ENCODE measurements at regions not wholly inside any gene's neighbourhood (a gene's known extent, or its start where the extent isn't known, plus 50 kb on each side); places are given as distances from the start of the nearest gene placed in this dataset.
"Not testable (repeated sequence)": the region's sequence is repeated elsewhere in the genome, so short reads cannot be mapped to it uniquely, and the experiment has no call there.

DNA sequence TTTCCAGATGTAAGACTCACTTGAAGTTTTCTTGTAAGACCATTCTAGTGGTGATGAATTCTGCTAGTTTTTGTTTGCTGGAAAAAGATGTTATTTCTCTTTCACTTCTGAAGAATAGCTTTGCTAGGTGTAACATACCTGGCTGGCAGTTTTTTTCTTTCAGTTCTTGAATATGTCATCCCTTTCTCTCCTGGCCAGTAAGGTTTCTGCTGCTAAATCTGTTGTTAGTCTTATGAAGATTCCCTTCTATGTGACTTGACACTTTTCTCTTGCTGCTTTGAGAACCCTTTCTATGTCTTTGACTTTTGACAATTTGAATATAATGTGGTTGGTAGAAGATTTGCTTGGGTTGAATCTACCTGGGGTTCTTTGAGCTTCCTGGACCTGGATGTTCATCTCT is 314.7 kb upstream of the NOX3 start:
- DNase-seq (ENCODE audit: low spot score): no peak

DNA sequence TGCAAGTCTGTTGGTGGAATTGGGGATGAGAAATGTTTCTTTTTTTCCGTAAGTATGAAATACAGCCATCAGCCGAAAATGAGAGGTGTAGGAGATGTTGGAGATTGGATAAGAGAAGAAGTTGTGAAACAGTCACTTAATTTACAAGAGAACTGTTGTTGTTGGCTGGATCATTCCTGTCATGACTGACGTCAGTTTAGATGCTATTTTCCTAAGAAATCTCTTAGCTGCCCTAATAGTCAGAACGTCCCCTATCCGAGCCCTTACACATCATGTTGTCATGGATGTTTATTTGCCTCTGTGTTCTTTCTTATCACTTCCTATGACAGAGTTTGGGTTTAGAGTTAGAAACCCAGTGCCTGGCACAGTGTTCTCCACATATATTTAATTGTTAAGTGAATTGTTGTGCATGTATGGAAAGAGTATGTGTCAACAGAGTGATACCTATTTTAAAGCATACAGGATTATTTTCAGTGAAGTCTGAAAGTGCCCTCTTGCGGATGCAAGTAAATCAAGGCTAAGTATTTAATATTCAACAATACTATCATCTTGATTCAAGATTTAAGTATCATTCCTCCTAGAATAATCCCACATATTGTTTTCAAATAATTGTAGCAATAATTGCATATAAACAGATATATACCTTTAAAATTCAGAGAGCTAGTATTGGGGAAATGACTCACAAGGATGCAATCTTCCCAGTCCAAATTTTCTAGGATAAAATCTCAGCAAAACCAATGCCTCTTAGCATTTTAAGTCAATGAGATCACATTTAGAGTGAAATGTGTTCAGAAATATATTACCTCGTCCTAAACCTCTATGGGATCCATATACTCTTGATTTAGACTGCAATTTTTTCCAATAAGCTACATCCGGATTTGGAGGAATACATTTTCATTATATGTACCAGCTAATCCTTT is 309.9 kb upstream of the NOX3 start:
- no peak for DNase-seq (ENCODE audit: low spot score)

DNA sequence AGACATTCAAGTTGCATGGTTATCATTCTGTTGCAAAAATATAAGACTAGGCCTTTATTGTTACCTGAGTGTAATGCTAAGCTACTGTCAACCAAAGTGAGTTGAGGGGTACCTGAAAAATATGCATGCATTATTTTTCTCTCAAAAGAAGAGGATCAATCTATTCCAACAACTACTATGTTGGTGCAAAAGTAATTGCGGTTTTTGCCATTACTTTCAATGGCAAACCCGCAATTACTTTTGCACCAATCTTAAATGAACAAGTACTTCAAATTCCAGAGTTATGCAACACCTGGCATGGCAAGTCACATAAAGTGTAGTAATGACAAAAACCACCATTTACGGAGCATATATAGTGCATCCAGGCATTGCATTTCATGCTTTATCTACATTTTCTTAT is 307.0 kb upstream of the NOX3 start:
- no peak for DNase-seq (ENCODE audit: low spot score)

DNA sequence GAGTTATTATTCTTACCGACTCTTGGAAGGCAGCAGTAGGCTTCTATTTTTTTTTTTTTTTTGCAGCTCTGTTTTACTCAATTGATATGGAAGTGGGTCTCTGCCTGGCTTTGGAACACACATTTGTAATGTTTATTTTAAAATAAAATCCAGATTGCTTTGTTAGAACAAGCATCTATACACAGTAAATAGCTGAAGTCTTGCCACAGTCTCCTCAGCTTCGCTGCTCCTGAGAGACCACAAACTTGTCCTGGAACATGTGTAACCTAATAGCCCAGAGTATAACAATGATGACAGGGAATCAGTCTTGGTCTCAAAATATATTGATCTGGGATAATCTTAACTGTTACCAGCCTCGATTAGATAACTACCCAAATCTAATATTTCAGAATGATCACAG is 299.8 kb upstream of the NOX3 start:
- no peak for DNase-seq (ENCODE audit: low spot score)

DNA sequence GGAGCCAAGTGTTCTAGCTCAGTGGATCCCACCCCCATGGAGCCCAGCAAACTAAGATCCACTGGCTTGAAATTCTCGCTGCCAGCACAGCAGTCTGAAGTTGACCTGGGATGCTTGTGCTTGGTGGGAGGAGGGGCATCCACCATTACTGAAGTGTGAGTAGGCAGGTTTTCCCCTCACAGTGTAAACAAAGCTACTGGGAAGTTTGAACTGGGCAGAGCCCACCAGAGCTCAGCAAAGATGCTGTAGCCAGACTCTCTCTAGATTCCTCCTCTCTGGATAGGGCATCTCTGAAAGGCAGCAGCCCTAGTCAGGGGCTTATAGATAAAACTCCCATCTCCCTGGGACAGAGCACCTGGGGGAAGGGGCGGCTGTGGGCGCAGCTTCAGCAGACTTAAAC is 293.1 kb upstream of the NOX3 start:
- DNase-seq (ENCODE audit: low spot score): not testable (repeated sequence)

DNA sequence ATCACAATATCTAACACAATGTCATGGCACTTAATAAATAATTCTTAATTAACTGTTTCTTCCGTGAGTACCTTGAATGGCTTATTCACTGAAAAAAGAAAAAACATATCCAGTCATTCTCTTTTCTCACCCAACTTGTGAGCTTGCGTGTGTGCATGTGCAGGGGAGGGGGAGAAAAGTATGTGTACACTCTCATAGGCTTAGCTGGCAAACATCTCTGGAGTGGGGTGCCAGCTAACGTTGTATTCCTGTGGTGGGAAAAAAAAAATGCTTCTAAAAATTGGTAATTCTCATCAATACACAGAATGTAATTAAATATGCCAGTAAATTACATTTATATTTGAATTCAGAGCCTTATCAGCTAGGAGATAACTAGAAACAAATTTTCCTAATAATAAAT is 291.9 kb upstream of the NOX3 start:
- DNase-seq (ENCODE audit: low spot score): no peak

DNA sequence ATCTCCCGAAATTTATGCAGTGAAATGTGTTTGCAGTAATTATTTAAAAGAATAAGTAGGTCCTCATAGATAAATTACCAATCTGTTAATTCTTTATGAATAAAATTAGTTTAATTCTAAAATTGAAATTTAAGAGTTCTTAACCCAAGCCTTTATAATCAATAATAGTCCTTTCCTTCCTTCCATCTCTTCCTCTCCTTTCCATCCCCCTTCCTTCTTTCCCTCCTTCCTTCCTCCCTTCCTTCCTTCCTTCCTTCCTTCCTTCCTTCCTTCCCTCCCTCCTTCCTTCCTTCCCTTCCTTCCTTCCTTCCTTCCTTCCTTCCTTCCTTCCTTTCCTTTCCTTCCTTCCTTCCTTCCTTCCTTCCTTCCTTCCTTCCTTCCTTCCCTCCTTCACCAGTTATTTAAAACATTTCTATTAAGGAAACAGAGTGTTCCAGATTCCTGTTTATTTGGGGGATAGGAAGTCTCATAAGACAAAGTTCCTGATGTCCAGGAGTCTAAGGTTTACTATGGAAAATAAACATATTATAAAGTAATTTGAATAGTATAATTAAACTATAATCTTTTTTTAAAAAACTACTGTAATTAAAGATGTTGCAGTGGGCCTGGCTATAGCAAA is 285.3 kb upstream of the NOX3 start:
- no peak for DNase-seq (ENCODE audit: low spot score)

DNA sequence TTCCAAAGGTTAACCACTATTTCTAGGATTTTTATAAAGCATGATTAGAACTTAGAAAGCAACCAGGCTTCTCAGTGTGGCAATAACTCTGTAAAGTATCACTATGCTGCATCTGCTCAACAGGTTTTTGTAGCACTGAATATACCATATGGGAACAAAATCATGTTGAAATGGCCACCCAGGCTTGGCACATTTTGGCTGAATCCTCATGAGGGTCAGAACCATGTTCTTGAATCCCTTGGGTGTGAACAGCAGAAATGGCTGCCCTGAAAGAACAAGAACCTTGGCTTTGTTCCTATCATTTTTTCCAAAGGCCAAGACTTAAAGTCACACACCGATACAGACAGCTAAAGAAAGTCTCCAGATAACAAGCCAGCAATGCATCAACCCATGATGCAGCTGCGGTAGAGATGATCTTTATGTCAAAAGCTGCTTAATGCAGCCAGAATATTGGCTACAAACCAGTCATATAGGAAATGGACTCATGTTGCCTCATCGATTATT is 283.0 kb upstream of the NOX3 start:
- no peak for DNase-seq (ENCODE audit: low spot score)

DNA sequence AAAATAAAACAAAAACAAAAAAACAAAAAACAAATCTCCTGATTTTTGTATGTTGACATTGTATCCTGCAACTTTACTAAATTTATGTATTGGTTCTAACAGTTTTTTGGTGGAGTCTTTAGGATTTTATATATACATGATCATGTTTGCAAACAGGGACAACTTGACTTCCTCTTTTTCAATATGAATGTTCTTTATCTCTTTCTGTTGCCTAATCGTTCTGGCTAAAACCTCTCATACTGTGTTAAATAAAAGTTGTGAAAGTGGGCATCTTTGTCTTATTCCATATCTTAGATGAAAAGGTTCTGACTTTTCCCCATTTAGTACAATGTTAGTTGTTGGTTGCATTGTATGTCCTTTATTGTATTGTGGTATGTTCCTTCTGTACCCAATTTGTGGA is 261.7 kb upstream of the NOX3 start:
- no peak for DNase-seq (ENCODE audit: low spot score)

DNA sequence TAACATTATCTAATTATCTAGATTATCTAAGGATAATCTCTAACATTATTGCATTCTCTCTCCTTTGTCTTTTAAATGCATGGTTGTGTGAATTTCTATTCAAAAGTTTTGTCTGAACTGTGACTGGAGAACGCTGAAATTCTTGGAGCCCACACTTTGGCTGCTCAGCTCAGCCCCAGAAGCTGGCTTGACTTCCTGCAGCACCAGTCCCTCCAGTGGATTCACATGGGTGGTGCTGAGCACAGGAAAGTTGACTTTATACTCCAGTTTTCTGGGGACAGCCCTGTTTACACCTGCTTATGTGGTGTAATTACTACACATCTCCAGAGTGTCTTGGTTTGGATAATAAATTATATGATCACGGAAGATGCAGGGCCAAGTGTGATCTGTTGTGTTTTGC is 255.1 kb upstream of the NOX3 start:
- DNase-seq (ENCODE audit: low spot score): no peak

DNA sequence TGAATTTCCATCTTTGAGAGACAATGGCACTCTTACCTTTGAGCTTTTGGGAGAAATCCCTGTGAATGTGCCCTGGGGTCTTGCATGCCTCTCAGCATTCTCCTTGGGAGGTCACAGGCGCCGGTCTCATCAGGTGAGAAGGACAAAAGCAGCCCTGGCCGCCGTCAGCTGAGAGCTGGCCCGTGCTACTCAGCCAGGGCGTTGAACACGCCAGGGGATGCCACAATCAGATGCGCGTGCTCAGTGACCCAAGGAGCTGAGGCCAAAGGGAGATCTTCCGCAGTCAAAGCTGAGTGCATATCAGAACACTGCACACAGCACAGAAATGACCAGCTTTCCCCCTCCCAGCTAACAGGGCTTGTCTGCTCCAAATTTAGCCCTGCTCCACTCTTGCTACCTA is 253.6 kb upstream of the NOX3 start:
- no peak for DNase-seq (ENCODE audit: low spot score)

DNA sequence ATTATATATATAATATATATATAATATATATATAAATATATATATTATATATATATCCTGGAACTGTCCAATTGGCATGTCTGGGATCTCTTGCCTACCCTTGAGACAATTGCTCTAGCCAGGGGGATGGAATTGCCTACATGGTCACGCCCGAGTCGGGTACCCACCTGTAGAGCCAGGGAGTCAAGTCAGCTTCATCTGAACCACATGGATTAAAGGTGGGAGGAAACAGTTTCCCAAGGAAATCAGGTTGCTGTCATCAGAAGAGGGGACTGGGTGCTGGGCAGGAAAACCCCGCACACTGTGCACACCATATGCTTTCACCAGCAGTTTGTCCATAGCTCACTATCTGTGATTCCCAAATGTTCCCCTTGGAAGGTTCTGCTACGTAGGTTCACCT is 252.5 kb upstream of the NOX3 start:
- DNase-seq (ENCODE audit: low spot score): no peak

DNA sequence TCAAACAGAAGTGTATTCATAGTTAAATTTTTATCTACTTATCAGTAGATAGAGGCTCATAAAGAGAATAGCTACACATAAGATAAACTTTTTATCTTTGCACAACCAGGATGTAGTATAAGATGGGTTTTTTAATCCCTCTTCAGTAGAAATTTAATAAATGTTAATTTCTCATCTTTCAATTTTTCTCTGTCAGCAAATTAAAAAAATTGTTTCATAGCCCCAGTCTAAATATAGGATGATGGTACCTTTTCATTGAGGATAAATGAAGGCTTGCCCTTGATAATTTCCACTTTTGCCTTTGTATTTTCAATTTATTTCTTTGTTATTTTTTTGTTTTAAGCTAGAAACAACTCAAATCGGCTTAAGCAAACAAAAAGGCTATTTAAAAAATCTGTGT is 251.2 kb upstream of the NOX3 start:
- DNase-seq (ENCODE audit: low spot score): no peak

DNA sequence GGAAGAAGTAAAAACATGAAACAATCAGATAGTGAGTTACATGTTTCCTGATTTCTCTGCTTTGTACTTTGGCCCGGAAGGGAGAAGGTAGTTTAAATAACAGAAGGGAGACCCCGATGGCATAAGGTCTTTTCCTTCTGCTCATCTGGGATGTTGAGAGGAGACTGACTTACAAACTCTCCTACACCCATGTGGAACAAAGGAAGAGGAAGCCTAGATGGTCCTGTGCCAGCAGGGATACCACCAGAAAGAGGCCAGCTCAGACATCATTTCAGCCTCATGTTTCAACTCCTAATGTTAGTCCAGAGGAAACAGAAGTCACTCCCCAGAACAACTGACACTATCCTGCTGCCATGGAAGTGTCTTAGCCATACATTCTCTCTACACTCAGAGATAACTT is 250.7 kb upstream of the NOX3 start:
- no peak for DNase-seq (ENCODE audit: low spot score)

DNA sequence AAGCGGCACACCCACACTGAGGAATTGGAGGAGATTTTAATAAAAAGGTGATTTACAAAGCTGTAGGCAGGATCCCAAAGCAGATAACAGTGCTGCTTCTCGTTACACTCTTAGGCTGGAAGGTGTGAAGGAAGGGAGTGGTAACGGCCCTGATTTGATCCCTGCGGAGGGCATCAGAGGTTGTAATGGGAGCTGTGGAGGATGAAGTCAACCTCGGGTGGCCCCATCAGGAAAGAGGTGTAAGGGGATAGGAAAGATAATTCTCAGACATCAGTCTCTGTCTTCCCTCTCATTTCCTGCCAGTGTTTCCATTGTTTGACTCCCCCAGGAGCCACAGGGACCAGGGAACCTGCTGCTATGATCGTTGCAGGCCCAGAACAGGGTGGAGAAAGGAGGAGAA is 245.7 kb upstream of the NOX3 start:
- DNase-seq (ENCODE audit: low spot score): no peak

DNA sequence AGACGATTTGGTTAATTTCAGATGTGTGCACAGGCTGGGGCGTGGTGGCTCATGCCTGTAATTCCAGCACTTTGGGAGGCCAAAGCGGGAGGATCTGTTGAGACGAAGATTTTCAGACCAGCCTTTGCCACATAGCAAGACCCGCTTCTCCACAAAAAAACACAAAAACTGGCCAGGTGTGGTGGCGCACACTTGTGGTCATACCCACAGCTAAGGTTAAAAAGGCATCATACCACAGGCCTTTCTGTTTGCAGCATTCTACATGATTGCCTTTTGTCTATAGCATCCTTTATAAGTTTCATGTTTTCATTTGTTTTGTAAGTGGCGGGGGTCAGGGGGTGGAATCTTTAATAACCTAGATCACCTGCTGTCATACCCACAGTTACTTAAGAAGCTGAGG is 239.9 kb upstream of the NOX3 start:
- no peak for DNase-seq (ENCODE audit: low spot score)

DNA sequence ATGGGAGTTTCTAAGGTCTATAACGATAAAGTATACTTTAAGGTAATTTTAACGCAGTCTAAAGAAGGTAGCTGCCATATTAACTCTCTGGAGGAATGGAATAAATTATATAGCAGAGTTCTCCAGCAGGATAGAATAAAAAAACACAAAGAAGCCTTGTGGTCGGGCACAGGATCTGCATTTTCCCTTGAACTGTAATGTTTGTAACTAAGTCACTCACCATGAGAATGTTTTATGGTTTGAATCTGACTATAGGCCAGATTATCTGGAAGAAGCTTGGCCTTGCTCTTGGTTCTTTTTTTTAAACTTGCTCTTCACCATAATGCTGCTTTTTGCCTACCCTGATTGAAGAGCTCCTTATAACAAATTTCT is 238.8 kb upstream of the NOX3 start:
- no peak for DNase-seq (ENCODE audit: low spot score)

DNA sequence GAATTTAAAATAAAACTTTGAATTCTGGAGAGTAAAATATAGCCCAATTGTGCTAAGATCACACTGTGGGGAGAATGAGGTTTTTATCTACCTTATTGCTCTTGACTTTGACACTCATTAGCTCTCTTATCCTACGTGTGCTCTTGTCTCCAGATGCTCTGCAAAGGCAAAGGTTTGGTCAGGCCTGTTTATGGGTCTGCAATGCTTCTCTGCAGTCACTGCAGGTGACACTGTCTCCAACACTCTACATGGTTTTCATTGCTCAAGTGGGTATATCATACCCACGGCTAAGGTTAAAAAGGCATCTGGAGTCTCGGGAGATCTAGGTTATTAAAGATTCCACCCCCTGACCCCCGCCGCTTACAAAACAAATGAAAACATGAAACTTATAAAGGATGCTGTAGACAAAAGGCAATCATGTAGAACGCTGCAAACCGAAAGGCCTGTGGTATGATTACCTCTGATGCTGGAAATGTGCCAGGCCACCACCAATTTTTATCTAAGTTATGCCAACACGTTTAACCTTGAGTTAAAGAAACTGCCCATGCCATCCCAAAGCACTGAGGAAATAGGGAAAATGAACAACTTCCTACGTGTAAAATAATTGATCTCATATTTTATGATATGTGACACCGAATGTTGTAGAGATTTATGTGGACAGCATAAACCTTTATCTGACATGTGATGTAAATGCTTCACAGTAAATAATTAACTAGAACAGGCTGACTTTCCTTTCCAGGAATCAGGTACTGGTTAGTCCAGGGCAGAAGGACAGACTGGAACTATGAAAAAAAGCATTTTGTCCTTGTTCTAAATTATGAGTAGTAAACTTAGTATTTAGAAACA is 238.2 kb upstream of the NOX3 start:
- peak; percentile 41 for DNase-seq (ENCODE audit: low spot score)

DNA sequence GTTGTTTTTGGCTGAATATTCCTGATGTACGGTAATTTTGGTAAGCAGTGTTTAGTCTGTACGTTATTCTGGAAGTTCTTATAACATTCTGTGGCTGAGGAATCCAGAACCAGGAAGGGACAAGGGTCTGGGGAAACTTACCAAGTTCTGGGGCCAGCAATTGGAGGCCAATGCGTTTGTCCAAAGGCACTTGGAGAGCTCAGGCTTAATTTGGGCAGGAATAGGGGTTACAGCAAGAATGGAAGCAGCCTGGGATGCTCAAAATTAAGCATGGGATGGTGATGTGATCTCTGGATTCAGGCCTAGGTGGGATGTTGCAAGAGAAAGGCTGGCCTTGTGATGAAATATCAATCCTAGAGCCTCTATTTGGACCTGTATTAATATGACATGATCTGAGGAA is 235.2 kb upstream of the NOX3 start:
- DNase-seq (ENCODE audit: low spot score): no peak

DNA sequence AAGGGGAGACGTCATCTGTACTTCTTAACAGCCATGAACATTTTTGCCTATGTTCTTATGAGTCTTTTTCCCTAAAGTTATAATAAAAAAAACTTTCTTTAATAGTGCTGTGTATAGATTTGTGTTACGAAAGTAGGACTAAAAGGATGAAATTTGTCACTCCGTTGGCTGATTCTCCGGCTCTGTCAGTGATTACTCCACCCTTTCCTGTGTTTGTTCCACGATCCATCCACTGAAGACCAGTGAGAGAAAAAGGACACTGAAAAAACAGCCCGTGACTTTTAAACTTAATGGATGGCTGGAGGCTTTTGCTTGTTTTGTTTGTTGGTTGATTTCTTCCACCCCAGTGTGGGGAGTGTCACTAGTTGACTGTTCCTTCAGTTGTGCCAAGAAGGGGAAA is 232.0 kb upstream of the NOX3 start:
- no peak for DNase-seq (ENCODE audit: low spot score)

DNA sequence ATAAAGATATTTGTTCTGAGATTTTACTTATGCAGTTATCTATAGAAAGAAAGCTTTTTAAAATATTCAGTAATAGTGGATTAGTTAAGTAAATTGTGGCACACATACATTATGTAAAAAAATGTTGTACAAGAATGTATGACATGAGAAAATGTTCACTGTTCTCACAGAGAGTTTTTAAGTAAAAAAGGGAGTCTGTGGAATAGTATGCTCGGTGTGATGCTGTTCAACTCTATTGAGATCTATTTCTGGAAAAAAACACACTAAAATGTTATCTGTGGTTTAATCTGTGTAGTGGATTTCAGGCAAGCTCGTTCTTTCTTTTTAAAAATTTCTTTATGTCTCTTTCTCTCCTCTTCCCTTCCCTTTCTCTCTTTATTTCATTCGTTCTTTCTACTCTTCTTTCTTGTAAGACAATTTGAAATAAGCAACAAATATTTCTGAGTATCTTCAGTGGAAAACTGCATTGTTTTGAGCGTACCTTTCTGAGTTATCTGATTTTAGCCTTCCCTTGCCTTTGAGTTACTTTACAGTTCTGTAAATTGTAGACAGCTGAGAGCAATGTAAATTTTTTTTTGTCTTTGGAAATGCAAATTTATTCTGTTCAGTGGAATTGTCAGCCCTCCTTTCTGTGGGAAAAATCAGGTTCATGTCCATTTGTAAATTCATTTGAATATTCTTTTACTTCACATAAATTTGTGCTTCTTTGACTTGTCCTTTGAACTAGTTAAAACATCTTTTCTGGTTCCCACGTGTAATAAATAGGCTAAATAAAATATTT is 229.0 kb upstream of the NOX3 start:
- DNase-seq (ENCODE audit: low spot score): no peak

DNA sequence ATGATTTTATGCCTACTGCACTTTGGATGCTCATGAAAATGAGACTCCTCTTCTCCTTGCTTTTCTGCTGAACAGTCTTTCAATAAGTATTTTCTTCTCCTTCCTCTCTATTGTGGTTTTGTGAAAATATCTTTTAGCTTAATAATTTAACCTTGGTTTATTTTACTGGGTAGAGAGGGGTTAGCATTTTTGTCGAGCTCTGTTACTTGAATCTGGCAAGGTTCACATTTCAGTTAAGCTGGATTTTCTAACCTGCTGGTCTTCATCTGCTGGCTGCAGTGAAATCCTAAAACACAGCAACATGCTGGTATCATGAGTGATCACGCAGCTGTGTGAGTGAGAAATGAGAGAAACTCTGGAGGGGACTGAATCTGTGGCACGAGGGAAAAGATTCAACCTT is 222.7 kb upstream of the NOX3 start:
- DNase-seq (ENCODE audit: low spot score): no peak
